K562 (cell line): ENCODE measurements at regions not wholly inside any gene's neighbourhood (a gene's known extent, or its start where the extent isn't known, plus 50 kb on each side); places are given as distances from the start of the nearest gene placed in this dataset.

Experiments used
- ATAC-seq: fragments of 200-7000 bp; cut with Tn5 transposase; 3 replicates; pipeline ENCODE4 v1.9.1; 2020; ENCODE audit warnings: moderate library complexity
- BruUV-seq: library from RNA; stranded (reverse); fragments of 400-500 nt; replicated peaks from 2 replicates; lab custom pipeline; 2021; lab: Mats Ljungman, UMichigan
- CTCF ChIA-PET: fragments of 300-600 bp; formaldehyde crosslinking; extraction: SDS; loops from one replicate; lab custom pipeline; 2021; ENCODE audit warnings: low intra/inter-chr PET ratio; lab: Yijun Ruan, JAX
- POLR2A ChIA-PET: fragments of 300-600, 350-650 bp; sonication (Branson Sonifier 250); formaldehyde crosslinking; extraction: SDS; loops from one replicate; lab custom pipeline; 2021; ENCODE audit warnings: antibody characterized with exemption, inconsistent platforms; lab: Yijun Ruan, JAX
- DNase-seq, 4 experiments: peaks; one replicate each; pipeline versions ENCODE4 v3.0.0 to v3.0.0-alpha.2; 2011 to 2018; ENCODE audit warnings: low spot score in 3 of 4, mixed read lengths in 3 of 4; ENCODE audit errors: extremely low read depth in 1 of 4
- FAIRE-seq: peaks from 2 replicates; lab custom pipeline; 2011; peaks lifted over from hg19 to GRCh38; lab: Jason Lieb, UNC
- H2AFZ ChIP-seq: 2 replicates; pipeline ENCODE4 v1.6.0; 2011; ENCODE audit warnings: low read depth, low read length, control low read depth, inconsistent platforms
- H3K27ac ChIP-seq: fragments of 200-600 bp; 3 replicates; pipeline ENCODE4 v1.8.0; 2011; ENCODE audit warnings: low read depth, mild to moderate bottlenecking, control low read depth, inconsistent platforms, low read length, moderate library complexity, mixed read lengths; ENCODE audit errors: extremely low read depth
- H3K27me3 ChIP-seq, 2 experiments: fragments of 300-600 bp in 1 of 2; 2 replicates in 1 of 2; 3 replicates in 1 of 2; pipeline versions ENCODE4 v1.6.0 to v1.8.0; 2011; ENCODE audit warnings: inconsistent platforms in 2 of 2, low read length in 2 of 2, mild to moderate bottlenecking in 1 of 2, mixed read lengths in 1 of 2, moderate library complexity in 1 of 2; ENCODE audit not compliant: control insufficient read depth in 2 of 2, insufficient read depth in 2 of 2
- H3K36me3 ChIP-seq: fragments of 300-600 bp; 3 replicates; pipeline ENCODE4 v1.8.0; 2011; ENCODE audit warnings: mild to moderate bottlenecking, low read length, inconsistent platforms; ENCODE audit not compliant: control insufficient read depth, insufficient read depth
- H3K4me1 ChIP-seq, 2 experiments: fragments of 200-600 bp in 1 of 2; replicated peaks in 1 of 2; 2 replicates in 1 of 2; 3 replicates in 1 of 2; pipeline versions ENCODE4 v1.5.1 to v1.8.0; 2011; ENCODE audit warnings: inconsistent platforms in 2 of 2, low read length in 2 of 2, mild to moderate bottlenecking in 1 of 2, mixed read lengths in 1 of 2, moderate library complexity in 1 of 2; ENCODE audit not compliant: control insufficient read depth in 2 of 2, insufficient read depth in 2 of 2
- H3K4me2 ChIP-seq: 2 replicates; pipeline ENCODE4 v1.6.1; 2011; ENCODE audit warnings: low read length, control low read depth, inconsistent platforms, mixed read lengths; ENCODE audit not compliant: insufficient read depth
- H3K4me3 ChIP-seq: fragments of 200-600 bp; sonication (generic), shearing (Covaris generic); 2 replicates; pipeline ENCODE4 v1.5.1; 2016; ENCODE audit warnings: control low read depth, inconsistent platforms
- H3K79me2 ChIP-seq: fragments of 200-600 bp; 3 replicates; pipeline ENCODE4 v1.8.0; 2011; ENCODE audit warnings: low read length, inconsistent platforms; ENCODE audit not compliant: control insufficient read depth, insufficient read depth
- H3K9ac ChIP-seq, 2 experiments: 2 replicates each; pipeline versions ENCODE4 v1.6.0 to v1.6.1; 2011; ENCODE audit warnings: low read depth in 2 of 2, low read length in 2 of 2, control low read depth in 1 of 2, inconsistent platforms in 1 of 2, mild to moderate bottlenecking in 1 of 2, mixed read lengths in 1 of 2; ENCODE audit not compliant: insufficient read depth in 1 of 2
- H3K9me1 ChIP-seq: one replicate; pipeline ENCODE4 v1.6.0; 2011; ENCODE audit warnings: inconsistent platforms, mild to moderate bottlenecking, low read length, moderate library complexity; ENCODE audit not compliant: control insufficient read depth, insufficient read depth
- H3K9me3 ChIP-seq: replicated peaks from 2 replicates; pipeline ENCODE4 v1.5.1; 2011; ENCODE audit warnings: low read depth, low read length, inconsistent platforms; ENCODE audit not compliant: control insufficient read depth, insufficient read depth
- H4K20me1 ChIP-seq: replicated peaks from 2 replicates; pipeline ENCODE4 v1.6.1; 2011; ENCODE audit warnings: low read length, inconsistent platforms, mixed read lengths; ENCODE audit not compliant: control insufficient read depth, insufficient read depth
- ATF1 ChIP-seq, 2 experiments: fragments of 450-650 bp in 1 of 2; IDR thresholded peaks; 2 replicates each; pipeline ENCODE4 v1.6.1; 2016; ENCODE audit warnings: missing compliant biosample characterization in 1 of 2, missing genetic modification characterization in 1 of 2
- CHCHD3 ChIP-seq: fragments of 250-450 bp; sonication (Bioruptor Pico); IDR thresholded peaks from 2 replicates; pipeline ENCODE4 v2.1.2; 2022; ENCODE audit warnings: mild to moderate bottlenecking
- ERF ChIP-seq: fragments of 450-650 bp; formaldehyde crosslinking; IDR thresholded peaks from 2 replicates; pipeline ENCODE4 v1.4.0; 2020; ENCODE audit warnings: mild to moderate bottlenecking, mixed read lengths
- GATAD2A ChIP-seq: fragments of 450-650 bp; IDR thresholded peaks from 2 replicates; pipeline ENCODE4 v1.6.1; 2017
- GTF2A2 ChIP-seq: IDR thresholded peaks from 2 replicates; pipeline ENCODE4 v1.6.1; 2016; ENCODE audit warnings: mild to moderate bottlenecking, missing genetic modification characterization, missing compliant biosample characterization
- HMGN3 ChIP-seq: IDR thresholded peaks from 2 replicates; pipeline ENCODE4 v1.6.1; 2011; ENCODE audit warnings: borderline replicate concordance, low read depth, mild to moderate bottlenecking, mixed read lengths, low read length; ENCODE audit not compliant: insufficient read length; ENCODE audit errors: extremely low read depth
- MTA1 ChIP-seq: fragments of 450-650 bp; IDR thresholded peaks from 2 replicates; pipeline ENCODE4 v1.6.1; 2017; ENCODE audit warnings: borderline replicate concordance
- NELFE ChIP-seq: IDR thresholded peaks from 2 replicates; pipeline ENCODE4 v1.6.1; 2011; ENCODE audit warnings: mild to moderate bottlenecking; ENCODE audit not compliant: insufficient read depth, insufficient read length
- NR1H2 ChIP-seq: sonication (generic); formaldehyde crosslinking; IDR thresholded peaks from 2 replicates; pipeline ENCODE4 v1.4.0; 2020; ENCODE audit warnings: mild to moderate bottlenecking, missing genetic modification reagents
- PHTF2 ChIP-seq: fragments of 250-450 bp; sonication (Bioruptor Pico); IDR thresholded peaks from 2 replicates; pipeline ENCODE4 v1.5.0; 2021; ENCODE audit warnings: mild to moderate bottlenecking
- TRIM28 ChIP-seq: fragments of 450-650 bp; IDR thresholded peaks from 2 replicates; pipeline ENCODE4 v1.6.1; 2017
- ZC3H11A ChIP-seq: IDR thresholded peaks from 2 replicates; pipeline ENCODE4 v1.6.1; 2012; ENCODE audit warnings: low read depth, low read length, improper control_type of control experiment
- ZNF436 ChIP-seq: fragments of 250-450, 450-650 bp; sonication (Bioruptor Pico); formaldehyde crosslinking; IDR thresholded peaks from 2 replicates; pipeline ENCODE4 v1.7.0; 2020; ENCODE audit warnings: mild to moderate bottlenecking
- WGBS: fragments of 100-300 bp; shearing (Covaris generic); methylation state at CpG from one replicate; pipeline ENCODE4 v1.1.6; 2016; ENCODE audit warnings: low coverage, mixed read lengths; ENCODE audit not compliant: insufficient coverage; ENCODE audit errors: missing lambda C conversion rate; 5-methylcytosine and 5-hydroxymethylcytosine counted together
- in situ Hi-C: fragments of 300-500 bp; cut with MboI; formaldehyde crosslinking; loops from 4 replicates; pipeline ENCODE4 v1.15.0; 2018; ENCODE audit warnings: inconsistent platforms, mixed read lengths
- intact Hi-C: fragments of 100-400 bp; cut with micrococcal nuclease; formaldehyde crosslinking; loops from 2 replicates; pipeline ENCODE4 v1.14.2; 2022
- TF ChIP-seq, protein P1 (sequence below): fragments of 150-350 bp; IDR thresholded peaks from 2 replicates; pipeline ENCODE4 v1.6.1; 2014; ENCODE audit warnings: low read depth, mild to moderate bottlenecking, low read length, borderline replicate concordance
- TF ChIP-seq, protein P2 (sequence below): fragments of 450-650 bp; IDR thresholded peaks from 2 replicates; pipeline ENCODE4 v1.6.1; 2017; ENCODE audit warnings: antibody characterized with exemption, mild to moderate bottlenecking
- TF ChIP-seq, protein P3 (sequence below): fragments of 450-650 bp; formaldehyde crosslinking; IDR thresholded peaks from 2 replicates; pipeline ENCODE4 v1.4.0; 2020; ENCODE audit warnings: mild to moderate bottlenecking, moderate library complexity

DNA sequence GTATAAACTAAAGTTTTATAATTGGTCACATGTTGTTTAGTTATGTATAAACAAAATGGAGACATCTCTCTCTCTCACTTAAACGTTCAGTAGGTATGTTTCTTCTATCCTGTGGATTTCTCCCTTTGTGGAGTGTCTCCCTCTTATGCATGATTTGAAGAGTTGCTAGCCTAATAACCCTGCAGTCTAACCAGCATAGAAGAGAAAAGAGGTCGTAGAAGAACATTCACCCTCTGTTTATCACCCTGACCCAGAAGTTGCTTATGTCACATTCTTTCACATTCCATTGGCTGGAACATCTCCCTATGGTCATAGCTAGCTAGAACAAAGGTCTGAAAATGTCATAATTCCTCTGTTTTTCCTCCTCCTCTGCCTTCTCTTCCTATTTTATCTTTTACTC, 176.8 kb upstream of the PCDH20 start (continued):
- TF ChIP-seq ZNF436 (CRISPR knock-in tag) (no peak), CHCHD3 (CRISPR knock-in tag) (no peak), TRIM28 (no peak), HMGN3 (no peak), ATF1 (CRISPR knock-in tag; IDR thresholded peaks at IDR 0.05) (no peak), ATF1 (tag; IDR thresholded peaks at IDR 0.05) (no peak), GATAD2A (no peak), NR1H2 (CRISPR knock-in tag) (no peak), ZC3H11A (no peak)
- TF ChIP-seq, protein P1, sequence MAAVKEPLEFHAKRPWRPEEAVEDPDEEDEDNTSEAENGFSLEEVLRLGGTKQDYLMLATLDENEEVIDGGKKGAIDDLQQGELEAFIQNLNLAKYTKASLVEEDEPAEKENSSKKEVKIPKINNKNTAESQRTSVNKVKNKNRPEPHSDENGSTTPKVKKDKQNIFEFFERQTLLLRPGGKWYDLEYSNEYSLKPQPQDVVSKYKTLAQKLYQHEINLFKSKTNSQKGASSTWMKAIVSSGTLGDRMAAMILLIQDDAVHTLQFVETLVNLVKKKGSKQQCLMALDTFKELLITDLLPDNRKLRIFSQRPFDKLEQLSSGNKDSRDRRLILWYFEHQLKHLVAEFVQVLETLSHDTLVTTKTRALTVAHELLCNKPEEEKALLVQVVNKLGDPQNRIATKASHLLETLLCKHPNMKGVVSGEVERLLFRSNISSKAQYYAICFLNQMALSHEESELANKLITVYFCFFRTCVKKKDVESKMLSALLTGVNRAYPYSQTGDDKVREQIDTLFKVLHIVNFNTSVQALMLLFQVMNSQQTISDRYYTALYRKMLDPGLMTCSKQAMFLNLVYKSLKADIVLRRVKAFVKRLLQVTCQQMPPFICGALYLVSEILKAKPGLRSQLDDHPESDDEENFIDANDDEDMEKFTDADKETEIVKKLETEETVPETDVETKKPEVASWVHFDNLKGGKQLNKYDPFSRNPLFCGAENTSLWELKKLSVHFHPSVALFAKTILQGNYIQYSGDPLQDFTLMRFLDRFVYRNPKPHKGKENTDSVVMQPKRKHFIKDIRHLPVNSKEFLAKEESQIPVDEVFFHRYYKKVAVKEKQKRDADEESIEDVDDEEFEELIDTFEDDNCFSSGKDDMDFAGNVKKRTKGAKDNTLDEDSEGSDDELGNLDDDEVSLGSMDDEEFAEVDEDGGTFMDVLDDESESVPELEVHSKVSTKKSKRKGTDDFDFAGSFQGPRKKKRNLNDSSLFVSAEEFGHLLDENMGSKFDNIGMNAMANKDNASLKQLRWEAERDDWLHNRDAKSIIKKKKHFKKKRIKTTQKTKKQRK = no peak

DNA sequence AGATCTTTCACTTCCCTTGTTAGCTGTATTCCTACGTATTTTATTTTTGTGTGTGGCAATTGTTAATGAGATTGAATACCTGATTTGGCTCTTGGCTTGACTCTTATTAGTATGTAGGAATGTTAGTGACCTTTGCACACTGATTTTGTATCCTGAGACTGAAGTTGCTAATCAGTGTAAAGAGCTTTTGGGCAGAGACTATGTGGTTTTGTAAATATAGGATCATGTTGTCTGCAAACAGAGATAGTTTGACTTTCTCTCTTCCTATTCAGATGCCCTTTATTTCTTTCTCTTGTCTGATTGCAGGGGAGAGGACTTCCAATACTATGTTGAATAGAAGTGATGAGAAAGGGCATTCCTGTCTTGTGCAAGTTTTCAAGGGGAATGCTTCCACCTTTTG, 160.3 kb upstream of the PCDH20 start:
- H3K9ac ChIP-seq = no peak overlapping the region
- in situ Hi-C loops = no loop called here
- H3K4me2 ChIP-seq = no peak overlapping the region
- DNase-seq = no peak
- BruUV-seq = no TSS peak
- ChIA-PET CTCF (no interaction called here), POLR2A (no interaction called here)
- FAIRE-seq = no peak
- WGBS = 0% methylated on average over 1 of the region's 1 CpG
- H3K27ac ChIP-seq = no peak overlapping the region
- no peaks in the 10 kb centered on the region for H3K9me1 ChIP-seq
- H3K79me2 ChIP-seq = no peaks in the 10 kb centered on the region
- no peaks in the 10 kb centered on the region for H3K27me3 ChIP-seq
- no peaks in the 10 kb centered on the region for H4K20me1 ChIP-seq
- H3K4me3 ChIP-seq = no peak overlapping the region
- H3K4me1 ChIP-seq = no peaks in the 10 kb centered on the region
- no peak for ATAC-seq
- H3K9me3 ChIP-seq = no peaks in the 10 kb centered on the region
- no peak overlapping the region for H2AFZ ChIP-seq
- H3K36me3 ChIP-seq = no peaks in the 10 kb centered on the region
- intact Hi-C loops = no loop called here
- TF ChIP-seq NELFE (no peak), GTF2A2 (tag) (no peak), PHTF2 (CRISPR knock-in tag) (no peak), ERF (CRISPR knock-in tag) (no peak), MTA1 (no peak)
- TF ChIP-seq, protein P2, sequence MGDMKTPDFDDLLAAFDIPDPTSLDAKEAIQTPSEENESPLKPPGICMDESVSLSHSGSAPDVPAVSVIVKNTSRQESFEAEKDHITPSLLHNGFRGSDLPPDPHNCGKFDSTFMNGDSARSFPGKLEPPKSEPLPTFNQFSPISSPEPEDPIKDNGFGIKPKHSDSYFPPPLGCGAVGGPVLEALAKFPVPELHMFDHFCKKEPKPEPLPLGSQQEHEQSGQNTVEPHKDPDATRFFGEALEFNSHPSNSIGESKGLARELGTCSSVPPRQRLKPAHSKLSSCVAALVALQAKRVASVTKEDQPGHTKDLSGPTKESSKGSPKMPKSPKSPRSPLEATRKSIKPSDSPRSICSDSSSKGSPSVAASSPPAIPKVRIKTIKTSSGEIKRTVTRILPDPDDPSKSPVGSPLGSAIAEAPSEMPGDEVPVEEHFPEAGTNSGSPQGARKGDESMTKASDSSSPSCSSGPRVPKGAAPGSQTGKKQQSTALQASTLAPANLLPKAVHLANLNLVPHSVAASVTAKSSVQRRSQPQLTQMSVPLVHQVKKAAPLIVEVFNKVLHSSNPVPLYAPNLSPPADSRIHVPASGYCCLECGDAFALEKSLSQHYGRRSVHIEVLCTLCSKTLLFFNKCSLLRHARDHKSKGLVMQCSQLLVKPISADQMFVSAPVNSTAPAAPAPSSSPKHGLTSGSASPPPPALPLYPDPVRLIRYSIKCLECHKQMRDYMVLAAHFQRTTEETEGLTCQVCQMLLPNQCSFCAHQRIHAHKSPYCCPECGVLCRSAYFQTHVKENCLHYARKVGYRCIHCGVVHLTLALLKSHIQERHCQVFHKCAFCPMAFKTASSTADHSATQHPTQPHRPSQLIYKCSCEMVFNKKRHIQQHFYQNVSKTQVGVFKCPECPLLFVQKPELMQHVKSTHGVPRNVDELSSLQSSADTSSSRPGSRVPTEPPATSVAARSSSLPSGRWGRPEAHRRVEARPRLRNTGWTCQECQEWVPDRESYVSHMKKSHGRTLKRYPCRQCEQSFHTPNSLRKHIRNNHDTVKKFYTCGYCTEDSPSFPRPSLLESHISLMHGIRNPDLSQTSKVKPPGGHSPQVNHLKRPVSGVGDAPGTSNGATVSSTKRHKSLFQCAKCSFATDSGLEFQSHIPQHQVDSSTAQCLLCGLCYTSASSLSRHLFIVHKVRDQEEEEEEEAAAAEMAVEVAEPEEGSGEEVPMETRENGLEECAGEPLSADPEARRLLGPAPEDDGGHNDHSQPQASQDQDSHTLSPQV = no peak
- TF ChIP-seq, protein P3, sequence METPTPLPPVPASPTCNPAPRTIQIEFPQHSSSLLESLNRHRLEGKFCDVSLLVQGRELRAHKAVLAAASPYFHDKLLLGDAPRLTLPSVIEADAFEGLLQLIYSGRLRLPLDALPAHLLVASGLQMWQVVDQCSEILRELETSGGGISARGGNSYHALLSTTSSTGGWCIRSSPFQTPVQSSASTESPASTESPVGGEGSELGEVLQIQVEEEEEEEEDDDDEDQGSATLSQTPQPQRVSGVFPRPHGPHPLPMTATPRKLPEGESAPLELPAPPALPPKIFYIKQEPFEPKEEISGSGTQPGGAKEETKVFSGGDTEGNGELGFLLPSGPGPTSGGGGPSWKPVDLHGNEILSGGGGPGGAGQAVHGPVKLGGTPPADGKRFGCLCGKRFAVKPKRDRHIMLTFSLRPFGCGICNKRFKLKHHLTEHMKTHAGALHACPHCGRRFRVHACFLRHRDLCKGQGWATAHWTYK (CRISPR knock-in tag) = no peak
